Heart left ventricle (tissue), 13 donors: ENCODE measurements at regions not wholly inside any gene's neighbourhood (a gene's known extent, or its start where the extent isn't known, plus 50 kb on each side); places are given as distances from the start of the nearest gene placed in this dataset.

Source experiments
- CTCF ChIP-seq, 12 donors: fragments of 200-600 bp; sonication (generic) in 4 of 12; IDR thresholded peaks; one replicate each; pipeline versions ENCODE4 v1.5.0 to v1.8.0; 2018 to 2022; ENCODE audit warnings: antibody characterized with exemption in 12 of 12, mild to moderate bottlenecking in 5 of 12
- POLR2A ChIP-seq, 2 donors: fragments of 450-650 bp; IDR thresholded peaks; one replicate each; pipeline ENCODE4 v1.6.1; 2017; ENCODE audit warnings: antibody characterized with exemption in 2 of 2, mild to moderate bottlenecking in 2 of 2, moderate library complexity in 2 of 2
- donor health status: ischemic (EF 13 %, LVEDD 7.1; RV severe dilation, severe dysfunction).
- donor health status: DM: no; HTN: yes; CAD: no.
- donor health status: DM: no; HTN: no; CAD: no.
- donor health status: ischemic (EF 25% LVEDD 6.9; RV normal size, moderate dysfunction).
- donor health status: ischemic (EF 25% LVEDD 5.7; RV mildly dilated, moderate dysfunction).
- donor health status: ischemic (EF 35%, LVEDD 5.7; RV mildly dilated, moderate dysfunction).
- donor health status: nonischemic (EF 11% LVEDD 7.7; RV severe dilation, severe dysfunction).
- donor health status: DM: yes; HTN: yes; CAD: no.
- donor health status: PGD.
- donor health status: ischemic (EF 29% LVEDD 5.4; RV normal size, mild dysfunction).
- donor health status: nonischemic (EF 23%, LVEDD 6.1; RV moderate dilation, normal function).

GRCh38 chr7:52639126-52639525 lies 396.3 kb upstream of the POM121L12 start:
- TF ChIP-seq CTCF (IDR thresholded peaks at IDR 0.05) (no peak), POLR2A (IDR thresholded peaks at IDR 0.05) (no peak)
